ENCODE measurements at regions not wholly inside any gene's neighbourhood (a gene's known extent, or its start where the extent isn't known, plus 50 kb on each side); places are given as distances from the start of the nearest gene placed in this dataset.

GRCh38 chr3:74542441-74542840 is 72.0 kb downstream of the CNTN3 start:
- H3K27me3 Mint-ChIP-seq (ENCODE audit: low read depth in 3 of 3): peaks cover 0 to 2% (median 1%) of the 10 kb centered on the region in 3 donors
- no peak overlapping the region for H3K27ac Mint-ChIP-seq
- Histone ChIP-seq H3K79me2 (ENCODE audit: insufficient read depth, low read length) (no peaks in the 10 kb centered on the region), H3K27ac (ENCODE audit: low read depth in 1 of 2, low read length in 2 of 2) (no peak overlapping the region), H3K4me3 (replicated peaks in 1 of 3; ENCODE audit: low read depth in 2 of 3, low read length in 3 of 3) (no peak overlapping the region), H3K9me3 (replicated peaks in 1 of 2; ENCODE audit: control insufficient read depth in 1 of 2, insufficient read depth in 1 of 2, low read length in 2 of 2) (no peaks in the 10 kb centered on the region), H2AFZ (ENCODE audit: insufficient read depth, low read depth, low read length, poor library complexity, severe bottlenecking) (no peak overlapping the region), H3K9ac (ENCODE audit: insufficient read depth, low read length, poor library complexity, severe bottlenecking) (no peak overlapping the region), H3K4me2 (replicated peaks; ENCODE audit: extremely low read depth, low read length, poor library complexity, severe bottlenecking) (no peak overlapping the region), H3K27me3 (ENCODE audit: control insufficient read depth in 2 of 2, insufficient read depth in 2 of 2, low read length in 2 of 2) (no peaks in the 10 kb centered on the region), H3K36me3 (replicated peaks in 1 of 2; ENCODE audit: control insufficient read depth in 1 of 2, insufficient read depth in 2 of 2, low read length in 2 of 2) (no peaks in the 10 kb centered on the region), H4K20me1 (ENCODE audit: insufficient read depth, low read length) (no peaks in the 10 kb centered on the region), H3K4me1 (ENCODE audit: control insufficient read depth in 1 of 2, insufficient read depth in 2 of 2, low read length in 2 of 2) (no peaks in the 10 kb centered on the region)
- no peak overlapping the region for H3K4me3 Mint-ChIP-seq
- DNase-seq: no peak
- WGBS (ENCODE audit: insufficient coverage): no CpG with 5 or more reads among the region's 2 CpGs
- no peaks in the 10 kb centered on the region for H3K4me1 Mint-ChIP-seq
- intact Hi-C loops (cut with micrococcal nuclease): no loop called here
- H3K9me3 Mint-ChIP-seq: peaks cover 0 to 9% (median 2%) of the 10 kb centered on the region in 7 donors
- TF ChIP-seq CTCF (IDR thresholded peaks at IDR 0.05): no peak
- H3K36me3 Mint-ChIP-seq: no peaks in the 10 kb centered on the region

- Histone ChIP-seq H3K9me3 (replicated peaks in 1 of 2; ENCODE audit: control insufficient read depth in 1 of 2, insufficient read depth in 1 of 2, low read length in 2 of 2) (no peaks in the 10 kb centered on the region), H3K4me3 (replicated peaks in 1 of 3; ENCODE audit: low read depth in 2 of 3, low read length in 3 of 3) (no peak overlapping the region), H3K79me2 (ENCODE audit: insufficient read depth, low read length) (no peaks in the 10 kb centered on the region), H3K27me3 (ENCODE audit: control insufficient read depth in 2 of 2, insufficient read depth in 2 of 2, low read length in 2 of 2) (no peaks in the 10 kb centered on the region), H3K4me1 (ENCODE audit: control insufficient read depth in 1 of 2, insufficient read depth in 2 of 2, low read length in 2 of 2) (no peaks in the 10 kb centered on the region), H3K4me2 (replicated peaks; ENCODE audit: extremely low read depth, low read length, poor library complexity, severe bottlenecking) (no peak overlapping the region), H2AFZ (ENCODE audit: insufficient read depth, low read depth, low read length, poor library complexity, severe bottlenecking) (no peak overlapping the region), H4K20me1 (ENCODE audit: insufficient read depth, low read length) (no peaks in the 10 kb centered on the region), H3K27ac (ENCODE audit: low read depth in 1 of 2, low read length in 2 of 2) (no peak overlapping the region), H3K36me3 (replicated peaks in 1 of 2; ENCODE audit: control insufficient read depth in 1 of 2, insufficient read depth in 2 of 2, low read length in 2 of 2) (no peaks in the 10 kb centered on the region), H3K9ac (ENCODE audit: insufficient read depth, low read length, poor library complexity, severe bottlenecking) (no peak overlapping the region)
- intact Hi-C loops (cut with micrococcal nuclease): no loop called here
- DNase-seq: no peak
- Mint-ChIP-seq H3K27me3 (ENCODE audit: low read depth in 3 of 3) (peaks cover 0 to 2% (median 0%) of the 10 kb centered on the region in 3 donors), H3K9me3 (peaks cover 0 to 6% (median 2%) of the 10 kb centered on the region in 7 donors), H3K27ac (no peak overlapping the region), H3K4me1 (no peaks in the 10 kb centered on the region), H3K36me3 (no peaks in the 10 kb centered on the region), H3K4me3 (no peak overlapping the region)
- WGBS (ENCODE audit: insufficient coverage): 100% methylated on average over 1 of the region's 3 CpGs
- no peak for TF ChIP-seq CTCF (IDR thresholded peaks at IDR 0.05)
These were observed 74.6 kb downstream of the CNTN3 start for GRCh38 chr3:74539876-74540275.

Measured in CD14-positive monocyte (primary cell).